HL-60/S4 treated with phorbol 12-myristate 13-acetate at 8.2 ng/mL for 4 days and 3 days (cell line): ENCODE measurements at regions not wholly inside any gene's neighbourhood (a gene's known extent, or its start where the extent isn't known, plus 50 kb on each side); places are given as distances from the start of the nearest gene placed in this dataset.
"Not testable (repeated sequence)": the region's sequence is repeated elsewhere in the genome, so short reads cannot be mapped to it uniquely, and the experiment has no call there.

Experiments
- in situ Hi-C: fragments of 300-500 bp; cut with MboI; formaldehyde crosslinking; loops from 2 replicates; pipeline ENCODE4 v1.15.0; 2022; ENCODE audit warnings: low sequenced_read_pairs

GRCh38 chr21:16455978-16456377, 726.2 kb downstream of the USP25 start:
- in situ Hi-C loops = no loop called here

DNA sequence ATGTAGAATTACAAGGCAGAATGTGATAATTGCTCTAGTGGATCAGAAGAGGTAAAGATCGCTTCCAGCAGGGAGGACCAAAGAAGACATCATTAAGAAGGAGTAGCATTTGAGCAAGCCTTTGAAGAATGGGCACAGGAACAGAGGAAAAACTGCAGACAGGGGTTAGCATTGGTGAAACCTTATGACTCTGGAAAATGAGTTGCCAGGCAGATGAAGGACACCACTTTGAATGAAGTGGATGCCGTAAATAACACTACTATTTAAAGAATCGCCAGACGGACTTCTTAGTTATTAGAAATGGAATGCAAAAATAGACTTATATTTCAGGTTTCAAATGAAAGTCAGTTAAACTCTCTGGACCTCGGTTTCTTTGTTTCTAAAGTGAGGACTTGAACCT, 727.7 kb downstream of the USP25 start:
- in situ Hi-C loops = no loop called here

- in situ Hi-C loops = no loop called here
Observed at GRCh38 chr21:16460936-16461335, 731.2 kb downstream of the USP25 start.

DNA sequence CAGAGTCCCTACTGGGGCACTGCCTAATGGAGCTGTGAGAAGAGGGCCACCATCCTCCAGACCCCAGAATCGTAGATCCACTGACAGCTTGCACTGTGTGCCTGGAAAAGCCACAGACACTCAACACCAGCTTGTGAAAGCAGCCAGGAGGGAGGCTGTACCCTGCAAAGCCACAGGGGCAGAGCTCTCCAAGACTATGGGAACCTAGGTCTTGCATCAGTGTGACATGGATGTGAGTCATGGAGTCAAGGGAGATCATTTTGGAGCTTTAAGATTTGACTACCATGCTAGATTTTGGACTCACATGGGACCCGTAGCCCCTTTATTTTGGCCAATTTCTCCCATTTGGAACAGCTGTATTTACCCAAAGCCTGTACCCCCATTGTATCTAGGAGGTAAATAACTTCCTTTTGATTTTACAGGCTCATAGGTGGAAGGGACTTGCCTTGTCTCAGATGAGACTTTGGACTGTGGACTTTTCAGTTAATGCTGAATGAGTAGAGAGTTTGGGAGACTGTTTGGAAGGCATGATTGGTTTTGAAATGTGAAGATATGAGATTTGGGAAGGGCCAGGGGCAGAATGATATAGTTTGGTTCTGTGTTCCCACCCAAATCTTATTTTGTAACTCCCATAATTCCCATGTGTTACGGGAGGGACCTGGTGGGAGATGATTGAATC, 734.6 kb downstream of the USP25 start:
- in situ Hi-C loops = not testable (repeated sequence)

- in situ Hi-C loops = no loop called here
Observed at GRCh38 chr21:16468184-16468583, 738.4 kb downstream of the USP25 start.

GRCh38 chr21:16473988-16474387, 744.2 kb downstream of the USP25 start:
- in situ Hi-C loops = no loop called here

DNA sequence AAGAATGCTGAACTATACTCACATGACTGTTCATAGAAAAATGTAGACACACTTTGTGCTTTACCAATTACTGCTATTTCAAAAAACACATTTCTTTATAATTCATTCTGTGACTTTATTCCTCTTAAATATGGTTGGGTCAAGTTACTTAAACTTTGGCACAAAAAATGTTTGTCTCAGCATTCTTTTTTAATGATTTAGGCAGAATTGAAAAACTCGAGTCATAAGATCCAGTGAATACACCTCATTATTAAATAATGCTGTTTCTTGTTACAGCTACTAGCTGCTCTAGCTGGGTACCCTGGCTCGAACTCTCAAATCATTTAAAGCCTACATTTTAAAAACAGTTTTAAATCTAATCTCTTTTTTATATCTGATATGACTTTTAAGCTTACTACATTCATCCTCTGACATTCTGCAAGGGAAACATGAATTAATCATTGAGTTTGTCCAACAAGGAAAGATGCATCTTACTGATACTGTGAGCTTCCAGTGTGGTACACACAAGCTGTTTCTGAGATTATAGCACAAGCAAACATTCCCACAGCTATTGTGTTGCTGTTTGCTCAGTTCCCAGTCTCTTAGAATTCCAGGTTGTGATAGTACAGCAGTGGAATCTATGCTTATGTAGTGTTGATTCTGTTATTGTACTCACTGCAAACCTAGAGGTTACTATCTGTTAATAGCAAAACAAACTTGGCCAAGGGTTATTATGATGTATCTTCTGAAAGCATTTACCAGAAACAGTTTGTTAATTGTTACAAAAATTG, 746.5 kb downstream of the USP25 start:
- in situ Hi-C loops = no loop called here

- in situ Hi-C loops = no loop called here
Observed at GRCh38 chr21:16488042-16488441, 758.3 kb downstream of the USP25 start.

DNA sequence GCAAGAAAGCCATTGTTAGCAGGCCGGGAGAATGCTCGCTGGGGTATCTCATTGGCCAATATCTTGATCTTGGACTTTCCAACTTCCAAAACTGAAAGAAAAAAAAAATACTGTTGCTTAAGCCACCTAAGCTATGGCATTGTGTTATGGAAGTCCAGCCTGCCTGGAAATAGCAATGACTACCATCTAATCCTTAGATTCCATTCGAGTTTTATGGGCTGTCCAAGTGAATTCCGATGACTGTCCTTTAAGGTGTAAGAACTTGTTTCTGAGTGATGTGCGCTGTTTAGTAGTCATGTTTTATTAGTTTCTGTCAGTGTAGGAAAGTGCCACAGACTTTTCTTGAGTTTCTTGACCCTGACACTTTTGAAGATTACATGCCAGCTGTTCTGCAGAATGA, 762.6 kb downstream of the USP25 start:
- in situ Hi-C loops = no loop called here

DNA sequence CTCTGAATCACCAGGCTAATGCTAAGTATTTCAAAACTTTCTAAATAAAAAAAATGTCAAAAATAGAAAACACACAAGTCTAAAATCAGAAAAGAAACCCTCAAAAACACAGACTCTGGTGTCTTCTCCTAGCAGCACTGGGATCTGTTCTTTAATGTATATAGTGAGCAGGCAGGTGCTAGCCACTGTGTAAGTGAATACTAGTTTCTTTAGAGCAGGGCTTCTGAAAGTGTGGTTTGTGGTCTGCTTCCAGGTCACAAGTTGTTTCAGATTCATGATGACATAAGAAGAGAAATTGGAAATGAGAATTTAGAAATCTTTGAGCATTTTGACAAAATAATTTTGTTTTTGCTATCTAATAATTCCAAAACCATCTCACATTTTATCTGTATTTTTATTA, 763.1 kb downstream of the USP25 start:
- in situ Hi-C loops = no loop called here

DNA sequence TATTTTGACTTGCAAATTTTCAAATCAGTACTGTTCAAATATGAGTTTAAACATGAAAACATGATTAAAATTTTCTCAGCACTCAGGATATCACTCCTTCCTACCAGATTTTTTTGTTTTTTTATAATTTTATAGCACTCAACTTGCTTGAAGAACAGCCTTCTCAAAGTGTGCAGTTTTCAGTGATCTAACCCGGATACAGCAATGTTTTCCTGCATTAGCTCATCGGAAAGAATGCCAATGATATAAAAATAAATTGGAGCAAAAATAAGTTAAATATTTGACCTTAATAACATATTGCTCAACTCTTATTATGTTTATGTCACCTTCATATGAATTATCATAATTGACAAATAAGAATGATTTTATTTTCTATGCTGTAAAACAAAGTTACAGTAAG, 766.8 kb downstream of the USP25 start:
- in situ Hi-C loops = no loop called here

GRCh38 chr21:16500271-16500670, 770.5 kb downstream of the USP25 start:
- in situ Hi-C loops = no loop called here

- in situ Hi-C loops = no loop called here
Observed at GRCh38 chr21:16502273-16502672, 772.5 kb downstream of the USP25 start.

- in situ Hi-C loops = no loop called here
Observed at GRCh38 chr21:16502897-16503296, 773.1 kb downstream of the USP25 start.

DNA sequence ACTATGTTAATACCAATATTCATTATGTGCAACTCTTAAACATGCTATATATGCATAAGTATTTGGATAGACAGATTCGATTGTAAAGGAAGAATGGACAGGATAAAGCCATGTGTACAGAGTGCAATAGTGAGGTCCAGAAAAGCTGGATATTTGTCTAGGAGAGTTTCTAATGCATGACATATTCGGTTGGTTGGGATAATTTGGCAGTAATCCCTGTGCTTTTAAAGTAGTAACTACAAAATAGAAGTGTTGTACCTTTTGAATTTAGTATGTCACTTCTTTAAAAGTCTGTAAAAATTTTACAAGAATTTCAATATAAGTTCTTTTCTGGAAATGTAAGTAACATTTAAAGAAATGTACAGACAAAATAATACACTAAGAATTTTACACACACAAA, 774.5 kb downstream of the USP25 start:
- in situ Hi-C loops = no loop called here

DNA sequence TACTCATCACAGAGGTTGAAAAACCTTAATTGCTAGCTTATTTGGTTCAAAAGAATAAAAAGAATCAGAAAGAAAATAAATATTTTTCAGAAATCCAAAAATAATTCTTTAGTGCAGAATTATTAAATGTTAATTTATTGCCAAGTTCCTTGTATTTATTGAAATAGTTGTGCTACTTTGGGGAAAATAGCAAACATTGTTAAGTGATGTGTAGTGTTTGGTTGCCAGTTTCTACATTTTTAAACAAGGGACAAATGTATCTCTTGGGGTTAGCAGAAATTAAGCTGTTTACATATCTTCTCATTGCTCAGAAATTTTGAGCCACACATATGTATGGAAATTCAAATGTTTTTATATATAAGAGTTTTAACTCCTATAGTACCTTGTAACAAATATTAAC, 775.0 kb downstream of the USP25 start:
- in situ Hi-C loops = no loop called here

- in situ Hi-C loops = no loop called here
Observed at GRCh38 chr21:16509476-16509875, 779.7 kb downstream of the USP25 start.

DNA sequence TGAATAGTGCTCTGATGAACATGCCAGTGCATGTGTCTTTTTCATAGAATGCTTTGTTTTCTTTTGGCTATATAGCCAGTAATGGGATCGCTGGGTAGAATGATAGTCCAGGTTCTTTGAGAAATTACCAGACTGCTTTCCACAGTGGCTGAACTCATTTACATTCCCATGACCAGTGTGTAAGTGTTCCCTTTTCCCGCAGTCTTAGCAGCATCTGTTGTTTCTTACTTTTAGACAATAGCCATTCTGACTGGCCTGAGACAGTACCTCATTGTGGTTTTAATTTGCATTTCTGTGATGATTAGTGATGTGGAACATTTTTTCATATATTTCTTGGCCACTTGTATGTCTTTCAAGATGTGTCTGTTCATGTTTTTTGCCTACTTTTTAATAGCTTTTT, 784.5 kb downstream of the USP25 start:
- in situ Hi-C loops = no loop called here

DNA sequence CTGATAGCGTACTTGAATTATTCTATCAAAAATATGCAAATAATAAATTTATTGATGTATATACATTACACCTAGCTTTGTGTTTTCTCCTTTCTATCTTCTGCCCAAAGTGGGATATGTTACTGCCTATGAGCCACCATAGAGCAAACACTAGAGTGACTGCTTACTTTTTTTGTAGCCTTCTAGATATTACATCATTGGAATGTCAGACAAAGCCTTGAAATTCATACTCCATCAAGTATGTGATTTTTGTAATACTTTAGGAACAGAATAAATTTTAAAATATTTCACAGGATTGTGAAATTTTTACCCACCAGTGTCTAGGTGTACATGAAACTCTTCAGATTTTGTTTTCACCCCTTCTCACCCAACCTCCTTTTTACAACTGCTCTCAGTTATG, 787.6 kb downstream of the USP25 start:
- in situ Hi-C loops = no loop called here

GRCh38 chr21:16519036-16519435, 789.3 kb downstream of the USP25 start:
- in situ Hi-C loops = no loop called here

- in situ Hi-C loops = no loop called here
Observed at GRCh38 chr21:16519644-16520043, 789.9 kb downstream of the USP25 start.

- in situ Hi-C loops = no loop called here
Observed at GRCh38 chr21:16522548-16522947, 792.8 kb downstream of the USP25 start.

DNA sequence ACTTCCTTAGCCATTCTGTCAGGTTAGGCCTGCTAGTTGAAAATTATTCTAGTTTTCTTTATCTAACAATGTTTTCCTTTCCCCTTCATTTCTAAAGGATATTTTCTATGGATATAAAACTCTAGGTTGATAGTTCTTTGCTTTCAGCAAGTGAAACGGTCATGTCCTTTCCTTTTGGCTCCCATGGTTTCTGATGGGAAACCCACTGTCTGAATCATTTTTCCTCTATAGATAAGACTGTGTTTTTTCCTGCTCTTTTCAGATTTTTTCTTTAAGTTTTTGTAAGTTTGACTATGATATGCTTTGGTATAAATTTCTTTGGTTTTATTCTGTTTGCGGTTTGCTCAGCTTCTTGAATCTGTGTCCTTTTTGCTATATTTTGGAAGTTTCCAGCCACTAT, 800.9 kb downstream of the USP25 start:
- in situ Hi-C loops = no loop called here
